OCI-LY3 (cell line): ENCODE measurements at regions not wholly inside any gene's neighbourhood (a gene's known extent, or its start where the extent isn't known, plus 50 kb on each side); places are given as distances from the start of the nearest gene placed in this dataset.

Experiments
- H2AFZ ChIP-seq: fragments of 200-600, 300-600 bp; shearing (Covaris generic); 2 replicates; pipeline ENCODE4 v1.6.0; 2014; ENCODE audit warnings: antibody characterized with exemption, low read depth, low read length
- H3K27ac ChIP-seq: fragments of 200-600, 300-600 bp; sonication (generic); 2 replicates; pipeline ENCODE4 v1.5.1; 2014; ENCODE audit warnings: mild to moderate bottlenecking, low read length, moderate library complexity, mixed read lengths
- H3K27me3 ChIP-seq: fragments of 200-600, 300-600 bp; sonication (generic); 2 replicates; pipeline ENCODE4 v1.6.1; 2014; ENCODE audit warnings: low read depth, low read length, mixed read lengths
- H3K36me3 ChIP-seq: fragments of 200-600, 300-600 bp; sonication (generic); replicated peaks from 2 replicates; pipeline ENCODE3; 2014; ENCODE audit warnings: low read depth, low read length, mixed read lengths
- H3K4me1 ChIP-seq: fragments of 300-600, 200-600 bp; sonication (generic); 2 replicates; pipeline ENCODE4 v1.6.1; 2014; ENCODE audit warnings: low read length, mixed read lengths
- H3K4me2 ChIP-seq: fragments of 200-600, 300-600 bp; sonication (generic); 2 replicates; pipeline ENCODE4 v1.6.1; 2014; ENCODE audit warnings: low read length, mixed read lengths
- H3K4me3 ChIP-seq: fragments of 300-600, 200-600 bp; sonication (generic); 2 replicates; pipeline ENCODE4 v1.5.1; 2014; ENCODE audit warnings: antibody characterized with exemption, mild to moderate bottlenecking, low read length, moderate library complexity
- H3K79me2 ChIP-seq: fragments of 300-600, 200-600 bp; shearing (Covaris generic); 2 replicates; pipeline ENCODE4 v1.6.1; 2014; ENCODE audit warnings: mild to moderate bottlenecking, low read length, mixed read lengths
- H3K9ac ChIP-seq: fragments of 300-600, 200-600 bp; shearing (Covaris generic); 2 replicates; pipeline ENCODE4 v1.6.0; 2014; ENCODE audit warnings: mild to moderate bottlenecking, low read length, moderate library complexity
- H3K9me3 ChIP-seq: fragments of 200-600, 300-600 bp; shearing (Covaris generic); 2 replicates; pipeline ENCODE4 v1.6.1; 2014; ENCODE audit warnings: low read length, mixed read lengths; ENCODE audit not compliant: insufficient read depth
- H4K20me1 ChIP-seq: fragments of 200-600, 300-600 bp; sonication (generic); 2 replicates; pipeline ENCODE4 v1.6.1; 2016; ENCODE audit warnings: low read length, mixed read lengths; ENCODE audit not compliant: insufficient read depth
- CTCF ChIP-seq: fragments of 200-600, 300-600 bp; sonication (generic); IDR thresholded peaks from 2 replicates; pipeline ENCODE4 v1.5.1; 2014; ENCODE audit warnings: antibody characterized with exemption, low read length, low read depth
- EZH2phosphoT487 ChIP-seq: fragments of 200-600 bp; shearing (Covaris generic); IDR thresholded peaks from 2 replicates; pipeline ENCODE4 v1.6.1; 2018; ENCODE audit warnings: antibody characterized with exemption, mixed run types, low read depth

GRCh38 chr1:232547938-232548484, 81.9 kb downstream of the SIPA1L2 start:
- no peak for TF ChIP-seq CTCF
- TF ChIP-seq EZH2phosphoT487 = no peak
- no peaks in the 10 kb centered on the region for H3K79me2 ChIP-seq
- H3K4me1 ChIP-seq = no peaks in the 10 kb centered on the region
- no peaks in the 10 kb centered on the region for H3K27me3 ChIP-seq
- no peak overlapping the region for H3K4me3 ChIP-seq
- no peaks in the 10 kb centered on the region for H3K36me3 ChIP-seq
- no peak overlapping the region for H3K27ac ChIP-seq
- H3K9ac ChIP-seq = no peak overlapping the region
- H3K9me3 ChIP-seq = no peaks in the 10 kb centered on the region
- no peak overlapping the region for H3K4me2 ChIP-seq
- no peak overlapping the region for H2AFZ ChIP-seq
- no peaks in the 10 kb centered on the region for H4K20me1 ChIP-seq

- no peak overlapping the region for H3K27ac ChIP-seq
- H3K9me3 ChIP-seq = no peaks in the 10 kb centered on the region
- no peaks in the 10 kb centered on the region for H3K79me2 ChIP-seq
- no peaks in the 10 kb centered on the region for H3K27me3 ChIP-seq
- H3K9ac ChIP-seq = no peak overlapping the region
- TF ChIP-seq EZH2phosphoT487 (no peak), CTCF (no peak)
- H3K4me3 ChIP-seq = no peak overlapping the region
- no peaks in the 10 kb centered on the region for H3K36me3 ChIP-seq
- no peaks in the 10 kb centered on the region for H4K20me1 ChIP-seq
- H3K4me1 ChIP-seq = no peaks in the 10 kb centered on the region
- no peak overlapping the region for H3K4me2 ChIP-seq
- H2AFZ ChIP-seq = no peak overlapping the region
Observed at GRCh38 chr1:232542633-232543593, 87.0 kb downstream of the SIPA1L2 start.

GRCh38 chr1:232538943-232539302, 91.0 kb downstream of the SIPA1L2 start:
- Histone ChIP-seq H3K79me2 (no peaks in the 10 kb centered on the region), H4K20me1 (no peaks in the 10 kb centered on the region), H3K27ac (no peak overlapping the region), H3K4me3 (no peak overlapping the region), H3K4me1 (no peaks in the 10 kb centered on the region), H3K4me2 (no peak overlapping the region), H3K36me3 (no peaks in the 10 kb centered on the region), H2AFZ (no peak overlapping the region), H3K9me3 (no peaks in the 10 kb centered on the region), H3K27me3 (no peaks in the 10 kb centered on the region), H3K9ac (no peak overlapping the region)
- TF ChIP-seq CTCF (no peak), EZH2phosphoT487 (no peak)

- Histone ChIP-seq H3K36me3 (no peaks in the 10 kb centered on the region), H3K4me2 (no peak overlapping the region), H3K4me3 (no peak overlapping the region), H3K27ac (no peak overlapping the region), H2AFZ (no peak overlapping the region), H3K27me3 (no peaks in the 10 kb centered on the region), H3K79me2 (no peaks in the 10 kb centered on the region), H4K20me1 (no peaks in the 10 kb centered on the region), H3K9me3 (no peaks in the 10 kb centered on the region), H3K4me1 (no peaks in the 10 kb centered on the region), H3K9ac (no peak overlapping the region)
- TF ChIP-seq EZH2phosphoT487 = no peak
- no peak for TF ChIP-seq CTCF
Observed at GRCh38 chr1:232538224-232538942, 91.5 kb downstream of the SIPA1L2 start.
